Globus pallidus (tissue), 1 donor: ENCODE measurements at regions not wholly inside any gene's neighbourhood (a gene's known extent, or its start where the extent isn't known, plus 50 kb on each side); places are given as distances from the start of the nearest gene placed in this dataset.
"Not testable (repeated sequence)": the region's sequence is repeated elsewhere in the genome, so short reads cannot be mapped to it uniquely, and the experiment has no call there.

Experiments used
- DNase-seq: peaks from one replicate; pipeline ENCODE4 v3.0.0-alpha.2; 2015; ENCODE audit warnings: low spot score

GRCh38 chrY:8821106-8821505, 516.2 kb upstream of the TSPY4 start:
- no peak for DNase-seq

GRCh38 chrY:8852278-8852677, 485.0 kb upstream of the TSPY4 start:
- no peak for DNase-seq

DNA sequence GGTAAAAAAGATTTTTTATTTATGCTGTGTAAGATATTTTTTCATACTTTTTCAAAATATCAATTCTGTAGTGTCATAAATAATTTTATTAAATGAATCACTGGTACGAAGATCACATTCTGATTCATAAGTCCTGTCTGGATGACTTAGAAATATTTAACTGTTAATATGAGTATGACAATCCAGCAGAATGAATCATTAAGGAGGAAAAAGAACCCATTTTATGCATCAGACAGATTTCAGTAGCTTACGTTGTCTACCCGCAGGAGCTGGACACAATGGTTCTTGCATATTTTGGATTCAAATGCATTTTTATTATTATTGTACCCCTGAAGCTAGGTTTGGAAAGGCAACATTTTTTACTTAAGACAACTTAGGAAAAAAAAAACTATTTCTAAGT, 448.9 kb upstream of the TSPY4 start:
- DNase-seq, result no peak

- no peak for DNase-seq
Measured at GRCh38 chrY:8897876-8898275, 439.4 kb upstream of the TSPY4 start.

- DNase-seq, result no peak
Measured at GRCh38 chrY:8905141-8905540, 432.1 kb upstream of the TSPY4 start.

GRCh38 chrY:8922576-8922975, 414.7 kb upstream of the TSPY4 start:
- not testable (repeated sequence) for DNase-seq
